ENCODE measurements at regions not wholly inside any gene's neighbourhood (a gene's known extent, or its start where the extent isn't known, plus 50 kb on each side); places are given as distances from the start of the nearest gene placed in this dataset.

GRCh38 chr10:55019439-55019838 is 218.4 kb upstream of the PCDH15 start:
- H3K4me2 ChIP-seq = no peak overlapping the region
- no peak for TF ChIP-seq EZH2 (IDR thresholded peaks at IDR 0.05; ENCODE audit: low read depth)
- TF ChIP-seq CTCF (conservative IDR thresholded peaks at IDR 0.05) = no peak
- H3K36me3 ChIP-seq (ENCODE audit: low read depth) = no peaks in the 10 kb centered on the region
- no peaks in the 10 kb centered on the region for H3K79me2 ChIP-seq (ENCODE audit: low read depth)
- H2AFZ ChIP-seq = no peak overlapping the region
- no peaks in the 10 kb centered on the region for H3K9me2 ChIP-seq (ENCODE audit: insufficient read depth)
- DNase-seq = no peak
- H3K9me3 ChIP-seq (ENCODE audit: insufficient read depth, low read depth) = no peaks in the 10 kb centered on the region
- no peaks in the 10 kb centered on the region for H3K4me1 ChIP-seq (replicated peaks; ENCODE audit: insufficient read depth)
- CTCF ChIA-PET = no interaction called here
- H3K27me3 ChIP-seq (ENCODE audit: insufficient read depth, low read depth) = no peaks in the 10 kb centered on the region
- POLR2A ChIA-PET (ENCODE audit: unreplicated experiment) = no interaction called here
- no TSS peak for BruUV-seq (replicated peaks)
- intact Hi-C loops (cut with micrococcal nuclease; ENCODE audit: unreplicated experiment) = no loop called here
- H3K27ac ChIP-seq = no peak overlapping the region
- no peaks in the 10 kb centered on the region for H3F3A ChIP-seq (ENCODE audit: insufficient read depth, low read depth)
- no peak overlapping the region for H3K4me3 ChIP-seq
- no peaks in the 10 kb centered on the region for H4K20me1 ChIP-seq (ENCODE audit: insufficient read depth)

- Histone ChIP-seq H3K9me3 (ENCODE audit: insufficient read depth, low read depth) (no peaks in the 10 kb centered on the region), H3K79me2 (ENCODE audit: low read depth) (no peaks in the 10 kb centered on the region)
- no TSS peak for BruUV-seq (replicated peaks)
Measured at GRCh38 chr10:55013318-55013717, 212.3 kb upstream of the PCDH15 start.

GRCh38 chr10:55002420-55002819 is 201.4 kb upstream of the PCDH15 start:
- intact Hi-C loops (cut with micrococcal nuclease; ENCODE audit: unreplicated experiment) = no loop called here
- no peaks in the 10 kb centered on the region for H3F3A ChIP-seq (ENCODE audit: insufficient read depth, low read depth)
- H3K4me3 ChIP-seq = no peak overlapping the region
- no peaks in the 10 kb centered on the region for H4K20me1 ChIP-seq (ENCODE audit: insufficient read depth)
- H3K9me3 ChIP-seq (ENCODE audit: insufficient read depth, low read depth) = no peaks in the 10 kb centered on the region
- no peaks in the 10 kb centered on the region for H3K9me2 ChIP-seq (ENCODE audit: insufficient read depth)
- no peaks in the 10 kb centered on the region for H3K36me3 ChIP-seq (ENCODE audit: low read depth)
- ChIA-PET POLR2A (ENCODE audit: unreplicated experiment) (no interaction called here), CTCF (no interaction called here)
- no peak overlapping the region for H3K27ac ChIP-seq
- no peaks in the 10 kb centered on the region for H3K27me3 ChIP-seq (ENCODE audit: insufficient read depth, low read depth)
- no TSS peak for BruUV-seq (replicated peaks)
- no peaks in the 10 kb centered on the region for H3K79me2 ChIP-seq (ENCODE audit: low read depth)
- no peaks in the 10 kb centered on the region for H3K4me1 ChIP-seq (replicated peaks; ENCODE audit: insufficient read depth)
- no peak for DNase-seq
- H2AFZ ChIP-seq = no peak overlapping the region
- no peak overlapping the region for H3K4me2 ChIP-seq
- no peak for TF ChIP-seq EZH2 (IDR thresholded peaks at IDR 0.05; ENCODE audit: low read depth)
- TF ChIP-seq CTCF (conservative IDR thresholded peaks at IDR 0.05) = no peak

More at GRCh38 chr10:55013318-55013717, 212.3 kb upstream of the PCDH15 start:
- Histone ChIP-seq H3K27me3 (ENCODE audit: insufficient read depth, low read depth) (no peaks in the 10 kb centered on the region), H3K36me3 (ENCODE audit: low read depth) (no peaks in the 10 kb centered on the region), H3K27ac (no peak overlapping the region), H3K9me2 (ENCODE audit: insufficient read depth) (no peaks in the 10 kb centered on the region; the same call in none of the 2 replicates), H2AFZ (no peak overlapping the region), H3K4me1 (replicated peaks; ENCODE audit: insufficient read depth) (no peaks in the 10 kb centered on the region), H3F3A (ENCODE audit: insufficient read depth, low read depth) (no peaks in the 10 kb centered on the region), H3K4me2 (no peak overlapping the region), H4K20me1 (ENCODE audit: insufficient read depth) (no peaks in the 10 kb centered on the region), H3K4me3 (no peak overlapping the region)
- intact Hi-C loops (cut with micrococcal nuclease; ENCODE audit: unreplicated experiment) = no loop called here
- ChIA-PET CTCF (no interaction called here), POLR2A (ENCODE audit: unreplicated experiment) (no interaction called here)
- no peak for DNase-seq
- TF ChIP-seq EZH2 (IDR thresholded peaks at IDR 0.05; ENCODE audit: low read depth) (no peak), CTCF (conservative IDR thresholded peaks at IDR 0.05) (no peak)
